CD14-positive monocyte (primary cell): ENCODE measurements at regions not wholly inside any gene's neighbourhood (a gene's known extent, or its start where the extent isn't known, plus 50 kb on each side); places are given as distances from the start of the nearest gene placed in this dataset.

Source experiments
- DNase-seq, 3 donors: peaks; one replicate each; pipeline ENCODE4 v3.0.0-alpha.2; 2011 to 2022
- H2AFZ ChIP-seq: 2 replicates; pipeline ENCODE4 v1.6.0; 2012; ENCODE audit warnings: mild to moderate bottlenecking, low read depth, low read length, inconsistent platforms; ENCODE audit not compliant: insufficient read depth, poor library complexity, severe bottlenecking
- H3K27ac ChIP-seq, 2 donors: 1 replicate in 1 of 2; 2 replicates in 1 of 2; pipeline ENCODE4 v1.5.1; 2012 to 2013; ENCODE audit warnings: low read length in 2 of 2, control low read depth in 1 of 2, inconsistent platforms in 1 of 2, low read depth in 1 of 2, mild to moderate bottlenecking in 1 of 2
- H3K27me3 ChIP-seq, 2 donors: one replicate each; pipeline versions ENCODE4 v1.6.0 to v1.6.1; 2011 to 2013; ENCODE audit warnings: low read length in 2 of 2; ENCODE audit not compliant: control insufficient read depth in 2 of 2, insufficient read depth in 2 of 2
- H3K36me3 ChIP-seq, 2 donors: replicated peaks in 1 of 2; 1 replicate in 1 of 2; 2 replicates in 1 of 2; pipeline versions ENCODE4 v1.5.1 to v1.6.1; 2012 to 2013; ENCODE audit warnings: low read length in 2 of 2, control low read depth in 1 of 2, inconsistent platforms in 1 of 2, mild to moderate bottlenecking in 1 of 2; ENCODE audit not compliant: insufficient read depth in 2 of 2, control insufficient read depth in 1 of 2
- H3K4me1 ChIP-seq, 2 donors: 1 replicate in 1 of 2; 2 replicates in 1 of 2; pipeline versions ENCODE4 v1.5.1 to v1.6.1; 2012 to 2013; ENCODE audit warnings: low read length in 2 of 2, control low read depth in 1 of 2, inconsistent platforms in 1 of 2, mild to moderate bottlenecking in 1 of 2, moderate library complexity in 1 of 2; ENCODE audit not compliant: insufficient read depth in 2 of 2, control insufficient read depth in 1 of 2
- H3K4me2 ChIP-seq: replicated peaks from 2 replicates; pipeline ENCODE3; 2012; ENCODE audit warnings: low read length, moderate library complexity, mild to moderate bottlenecking; ENCODE audit not compliant: poor library complexity, severe bottlenecking; ENCODE audit errors: extremely low read depth
- H3K4me3 ChIP-seq, 3 experiments: fragments of 200-600 bp in 1 of 3; sonication (generic) in 1 of 3; replicated peaks in 1 of 3; 1 replicate in 2 of 3; 2 replicates in 1 of 3; pipeline ENCODE4 v1.5.1; 2011 to 2013; ENCODE audit warnings: low read length in 3 of 3, mild to moderate bottlenecking in 3 of 3, control low read depth in 2 of 3, low read depth in 2 of 3, inconsistent platforms in 1 of 3, moderate library complexity in 1 of 3
- H3K79me2 ChIP-seq: 2 replicates; pipeline ENCODE4 v1.6.0; 2012; ENCODE audit warnings: mild to moderate bottlenecking, control low read depth, inconsistent platforms, low read length, moderate library complexity; ENCODE audit not compliant: insufficient read depth
- H3K9ac ChIP-seq: 2 replicates; pipeline ENCODE4 v1.6.0; 2017; ENCODE audit warnings: low read length, mild to moderate bottlenecking; ENCODE audit not compliant: insufficient read depth, poor library complexity, severe bottlenecking
- H3K9me3 ChIP-seq, 2 donors: replicated peaks in 1 of 2; 1 replicate in 1 of 2; 2 replicates in 1 of 2; pipeline versions ENCODE4 v1.5.1 to v1.6.1; 2012 to 2013; ENCODE audit warnings: low read length in 2 of 2, control low read depth in 1 of 2; ENCODE audit not compliant: control insufficient read depth in 1 of 2, insufficient read depth in 1 of 2
- H4K20me1 ChIP-seq: 2 replicates; pipeline ENCODE4 v1.6.0; 2012; ENCODE audit warnings: mild to moderate bottlenecking, low read length, control low read depth, moderate library complexity; ENCODE audit not compliant: insufficient read depth
- H3K27ac Mint-ChIP-seq, 7 donors: one replicate each; pipeline ENCODE4 v1.8.0; 2020; ENCODE audit warnings: mild to moderate bottlenecking in 7 of 7, mixed read lengths in 7 of 7, moderate library complexity in 6 of 7, inconsistent platforms in 2 of 7
- H3K27me3 Mint-ChIP-seq, 3 donors: one replicate each; pipeline ENCODE4 v1.8.0; 2021 to 2022; ENCODE audit warnings: low read depth in 3 of 3, mild to moderate bottlenecking in 3 of 3, mixed read lengths in 3 of 3, moderate library complexity in 3 of 3, inconsistent platforms in 1 of 3
- H3K36me3 Mint-ChIP-seq, 2 donors: one replicate each; pipeline ENCODE4 v1.8.0; 2020; ENCODE audit warnings: mixed read lengths in 2 of 2, inconsistent platforms in 1 of 2, mild to moderate bottlenecking in 1 of 2
- H3K4me1 Mint-ChIP-seq: one replicate; pipeline ENCODE4 v1.8.0; 2020; ENCODE audit warnings: mild to moderate bottlenecking, mixed read lengths
- H3K4me3 Mint-ChIP-seq, 2 donors: one replicate each; pipeline ENCODE4 v1.8.0; 2020; ENCODE audit warnings: mild to moderate bottlenecking in 2 of 2, mixed read lengths in 2 of 2, moderate library complexity in 1 of 2
- H3K9me3 Mint-ChIP-seq, 7 donors: one replicate each; pipeline ENCODE4 v1.8.0; 2020 to 2022; ENCODE audit warnings: mixed read lengths in 7 of 7, mild to moderate bottlenecking in 6 of 7, moderate library complexity in 6 of 7, inconsistent platforms in 2 of 7
- WGBS: methylation state at CpG from one replicate; pipeline ENCODE4 v1.1.5; 2013; ENCODE audit warnings: missing lambda C conversion rate; ENCODE audit not compliant: insufficient coverage; 5-methylcytosine and 5-hydroxymethylcytosine counted together
- intact Hi-C, 2 donors: fragments of 100-400 bp; cut with micrococcal nuclease; formaldehyde crosslinking; loops; one replicate each; pipeline versions ENCODE4 v1.15.0 to v1.15.1; 2023
- TF ChIP-seq, protein P1 (sequence below): fragments of 200-600 bp; IDR thresholded peaks from one replicate; pipeline ENCODE4 v1.8.0; 2022; ENCODE audit warnings: antibody characterized with exemption, mild to moderate bottlenecking

DNA sequence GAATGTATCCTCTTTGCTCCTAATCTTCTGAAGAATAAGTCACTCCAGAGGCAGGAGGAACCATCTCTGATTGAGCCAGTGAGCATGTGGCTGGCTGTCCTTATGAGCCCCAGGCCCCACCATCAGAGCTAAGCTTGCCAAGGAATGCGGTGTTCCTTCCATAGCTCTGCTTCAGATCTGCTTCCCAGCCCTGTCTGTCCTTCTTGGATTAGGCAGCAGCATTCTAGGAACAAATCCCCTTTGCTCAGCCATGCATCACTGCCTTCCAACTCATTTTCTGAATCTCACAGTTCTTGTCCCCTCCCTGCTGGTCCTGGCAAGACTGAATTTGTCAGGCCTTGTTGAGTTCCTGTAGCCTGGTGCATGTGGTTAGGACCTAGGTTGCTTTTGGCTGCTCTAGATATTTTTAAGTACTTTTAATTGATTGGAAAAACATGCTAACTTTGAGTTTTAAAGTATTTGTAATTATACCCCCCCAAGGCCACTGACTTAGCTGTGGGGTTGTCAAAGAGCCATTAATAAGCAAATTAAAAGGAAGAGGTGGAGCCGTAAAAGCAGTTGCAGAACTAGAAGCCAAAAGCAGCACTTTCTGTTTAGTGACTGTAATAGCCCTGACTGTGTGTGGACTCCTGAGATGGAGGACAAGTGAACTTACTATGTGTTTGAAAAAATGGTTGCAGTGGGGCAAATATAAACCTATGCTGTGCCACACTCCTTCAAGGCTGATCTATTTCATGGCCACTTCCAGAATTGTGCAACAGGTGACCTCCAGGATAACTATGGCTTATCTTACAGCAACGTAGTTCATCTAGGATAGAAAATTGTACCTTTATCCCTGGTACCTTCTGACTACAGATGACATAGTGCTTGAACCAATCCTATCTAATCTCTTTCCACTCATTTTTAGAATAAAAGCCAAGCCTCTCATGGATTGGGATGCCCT is 61.3 kb upstream of the BACH1 start:
- Histone ChIP-seq H2AFZ (no peak overlapping the region), H4K20me1 (no peaks in the 10 kb centered on the region), H3K27ac (peak overlapping the region; percentile 64 to 88), H3K4me2 (peak overlapping the region; percentile 66), H3K36me3 (no peaks in the 10 kb centered on the region), H3K9ac (peak overlapping the region; percentile 18), H3K9me3 (no peaks in the 10 kb centered on the region), H3K79me2 (peaks cover 7% of the 10 kb centered on the region), H3K27me3 (no peaks in the 10 kb centered on the region), H3K4me3 (peak overlapping the region in 1 of 3 experiments; percentile 63), H3K4me1 (peaks cover 84 to 90% of the 10 kb centered on the region in 2 donors)
- 100% methylated on average over 1 of the region's 3 CpGs for WGBS
- peak overlapping the region in 1 of 2 donors; percentile 62 for H3K4me3 Mint-ChIP-seq
- no peaks in the 10 kb centered on the region for H3K27me3 Mint-ChIP-seq
- peak overlapping the region; percentile 83 to 95 (median 93) for H3K27ac Mint-ChIP-seq
- peaks cover 80% of the 10 kb centered on the region for H3K4me1 Mint-ChIP-seq
- no peaks in the 10 kb centered on the region for H3K36me3 Mint-ChIP-seq
- H3K9me3 Mint-ChIP-seq = no peaks in the 10 kb centered on the region
- peak in 2 of 3 donors; percentile 29 to 52 for DNase-seq
- TF ChIP-seq, protein P1, sequence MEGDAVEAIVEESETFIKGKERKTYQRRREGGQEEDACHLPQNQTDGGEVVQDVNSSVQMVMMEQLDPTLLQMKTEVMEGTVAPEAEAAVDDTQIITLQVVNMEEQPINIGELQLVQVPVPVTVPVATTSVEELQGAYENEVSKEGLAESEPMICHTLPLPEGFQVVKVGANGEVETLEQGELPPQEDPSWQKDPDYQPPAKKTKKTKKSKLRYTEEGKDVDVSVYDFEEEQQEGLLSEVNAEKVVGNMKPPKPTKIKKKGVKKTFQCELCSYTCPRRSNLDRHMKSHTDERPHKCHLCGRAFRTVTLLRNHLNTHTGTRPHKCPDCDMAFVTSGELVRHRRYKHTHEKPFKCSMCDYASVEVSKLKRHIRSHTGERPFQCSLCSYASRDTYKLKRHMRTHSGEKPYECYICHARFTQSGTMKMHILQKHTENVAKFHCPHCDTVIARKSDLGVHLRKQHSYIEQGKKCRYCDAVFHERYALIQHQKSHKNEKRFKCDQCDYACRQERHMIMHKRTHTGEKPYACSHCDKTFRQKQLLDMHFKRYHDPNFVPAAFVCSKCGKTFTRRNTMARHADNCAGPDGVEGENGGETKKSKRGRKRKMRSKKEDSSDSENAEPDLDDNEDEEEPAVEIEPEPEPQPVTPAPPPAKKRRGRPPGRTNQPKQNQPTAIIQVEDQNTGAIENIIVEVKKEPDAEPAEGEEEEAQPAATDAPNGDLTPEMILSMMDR = no peak
- intact Hi-C loops = loop anchor here in 1 of 2 donors (5.0 kb wide), 2 partner anchors 40 to 55 kb away; no protein-coding TSS in a partner anchor

DNA sequence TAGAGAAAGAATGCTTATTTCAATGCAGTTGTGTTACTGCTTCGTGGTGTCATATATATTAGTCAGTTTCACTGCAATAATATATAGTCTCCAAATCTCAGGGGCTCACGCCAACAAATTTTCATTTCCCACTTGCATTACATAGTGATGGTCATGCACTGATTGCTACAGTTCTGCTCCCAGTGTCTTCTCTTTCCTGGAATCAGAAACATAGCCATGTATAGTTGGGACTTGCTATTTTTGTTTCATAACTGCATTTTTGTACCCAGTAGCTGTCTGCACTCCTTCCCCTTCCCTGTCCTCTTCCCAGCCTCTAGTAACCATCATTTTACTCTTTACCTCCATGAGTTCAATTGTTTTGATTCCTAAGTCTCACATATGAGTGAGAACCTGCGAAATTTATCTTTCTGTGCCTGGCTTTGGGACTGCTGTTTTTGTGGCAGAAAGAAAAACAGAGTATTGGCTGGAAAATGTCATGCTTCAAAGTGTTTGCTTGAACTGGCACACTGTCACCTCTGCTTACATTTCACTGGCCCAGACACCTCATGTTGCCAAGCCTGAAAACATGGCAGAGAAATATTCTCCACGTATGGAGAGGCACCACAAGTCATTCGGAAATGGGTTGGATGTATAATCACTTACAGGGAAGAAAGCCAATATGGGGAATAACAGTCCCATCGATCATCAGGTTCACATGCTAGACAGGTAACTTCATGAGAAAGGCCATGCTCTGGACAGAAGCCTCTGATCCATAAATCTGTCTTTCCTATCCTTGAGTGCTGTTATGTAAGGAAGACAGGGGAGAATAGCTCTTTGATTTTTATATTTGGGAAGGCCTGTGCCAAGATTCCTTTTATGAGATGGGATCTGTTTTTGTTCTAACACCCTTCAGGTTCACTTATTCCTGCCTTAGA is 60.4 kb upstream of the BACH1 start:
- Histone ChIP-seq H3K4me2 (peak overlapping the region; percentile 66), H3K9ac (peak overlapping the region; percentile 18), H3K79me2 (peaks cover 7% of the 10 kb centered on the region), H3K4me1 (peaks cover 76 to 81% of the 10 kb centered on the region in 2 donors), H3K27me3 (no peaks in the 10 kb centered on the region), H3K36me3 (no peaks in the 10 kb centered on the region), H4K20me1 (no peaks in the 10 kb centered on the region), H3K9me3 (no peaks in the 10 kb centered on the region), H2AFZ (no peak overlapping the region), H3K4me3 (peak overlapping the region in 1 of 3 experiments; percentile 63), H3K27ac (peak overlapping the region; percentile 42 to 88)
- no peaks in the 10 kb centered on the region for H3K27me3 Mint-ChIP-seq
- no peaks in the 10 kb centered on the region for H3K36me3 Mint-ChIP-seq
- TF ChIP-seq, protein P1 = no peak
- peak in 2 of 3 donors; percentile 24 to 43 for DNase-seq
- H3K4me1 Mint-ChIP-seq = peaks cover 72% of the 10 kb centered on the region
- peak overlapping the region; percentile 83 to 95 (median 93) for H3K27ac Mint-ChIP-seq
- intact Hi-C loops = loop anchor here in 1 of 2 donors (5.0 kb wide), 2 partner anchors 41 to 56 kb away; no protein-coding TSS in a partner anchor
- WGBS = 80% methylated on average over 1 of the region's 6 CpGs
- peaks cover 0 to 2% (median 0%) of the 10 kb centered on the region in 7 donors for H3K9me3 Mint-ChIP-seq
- H3K4me3 Mint-ChIP-seq = peak overlapping the region; percentile 7 to 62
